Astrocyte (in vitro differentiated cells and primary cell): ENCODE measurements at regions not wholly inside any gene's neighbourhood (a gene's known extent, or its start where the extent isn't known, plus 50 kb on each side); places are given as distances from the start of the nearest gene placed in this dataset.

Experiments used
- DNase-seq: peaks from one replicate; pipeline ENCODE4 v3.0.0-alpha.2; 2010; ENCODE audit warnings: low read depth
- FAIRE-seq: peaks from 2 replicates; lab custom pipeline; 2011; peaks lifted over from hg19 to GRCh38; lab: Jason Lieb, UNC
- H2AFZ ChIP-seq: 2 replicates; pipeline ENCODE4 v1.6.0; 2012; ENCODE audit warnings: low read depth, low read length, inconsistent platforms
- H3K27ac ChIP-seq: 2 replicates; pipeline ENCODE4 v1.5.1; 2011; ENCODE audit warnings: low read depth, low read length, inconsistent platforms
- H3K27me3 ChIP-seq: 2 replicates; pipeline ENCODE4 v1.6.0; 2011; ENCODE audit warnings: low read length, inconsistent platforms; ENCODE audit not compliant: insufficient read depth
- H3K36me3 ChIP-seq: 2 replicates; pipeline ENCODE4 v1.5.1; 2011; ENCODE audit warnings: low read length, inconsistent platforms; ENCODE audit not compliant: insufficient read depth
- H3K4me1 ChIP-seq: 2 replicates; pipeline ENCODE4 v1.5.1; 2011; ENCODE audit warnings: low read length, inconsistent platforms; ENCODE audit not compliant: insufficient read depth
- H3K4me2 ChIP-seq: 2 replicates; pipeline ENCODE4 v1.6.0; 2012; ENCODE audit warnings: low read length, inconsistent platforms
- H3K4me3 ChIP-seq: 2 replicates; pipeline ENCODE4 v1.5.1; 2011; ENCODE audit warnings: low read depth, mild to moderate bottlenecking, low read length, inconsistent platforms; ENCODE audit not compliant: insufficient read depth
- H3K79me2 ChIP-seq: 2 replicates; pipeline ENCODE4 v1.6.0; 2012; ENCODE audit warnings: mild to moderate bottlenecking, low read length, inconsistent platforms; ENCODE audit not compliant: insufficient read depth
- H3K9ac ChIP-seq: 2 replicates; pipeline ENCODE4 v1.6.0; 2012; ENCODE audit warnings: mild to moderate bottlenecking, low read length, inconsistent platforms
- H3K9me3 ChIP-seq: 2 replicates; pipeline ENCODE4 v1.5.1; 2012; ENCODE audit warnings: low read depth, mild to moderate bottlenecking, low read length, inconsistent platforms; ENCODE audit not compliant: insufficient read depth
- H4K20me1 ChIP-seq: 2 replicates; pipeline ENCODE4 v1.6.0; 2012; ENCODE audit warnings: low read length, inconsistent platforms; ENCODE audit not compliant: insufficient read depth
- H3K27ac Mint-ChIP-seq: one replicate; pipeline ENCODE4 v1.8.0; 2021; ENCODE audit warnings: mild to moderate bottlenecking, mixed read lengths; ENCODE audit not compliant: unreplicated experiment
- H3K27me3 Mint-ChIP-seq: one replicate; pipeline ENCODE4 v1.8.0; 2021; ENCODE audit warnings: low read depth, mixed read lengths; ENCODE audit not compliant: unreplicated experiment
- H3K36me3 Mint-ChIP-seq: one replicate; pipeline ENCODE4 v1.8.0; 2021; ENCODE audit warnings: low read depth, mixed read lengths; ENCODE audit not compliant: unreplicated experiment
- H3K4me1 Mint-ChIP-seq: one replicate; pipeline ENCODE4 v1.8.0; 2021; ENCODE audit warnings: low read depth, mixed read lengths; ENCODE audit not compliant: unreplicated experiment
- H3K4me3 Mint-ChIP-seq: one replicate; pipeline ENCODE4 v1.8.0; 2021; ENCODE audit warnings: mild to moderate bottlenecking, moderate library complexity, mixed read lengths; ENCODE audit not compliant: unreplicated experiment
- H3K9me3 Mint-ChIP-seq: one replicate; pipeline ENCODE4 v1.8.0; 2021; ENCODE audit warnings: mild to moderate bottlenecking, mixed read lengths; ENCODE audit not compliant: unreplicated experiment
- CTCF ChIP-seq: IDR thresholded peaks from 2 replicates; pipeline ENCODE4 v1.5.1; 2011; ENCODE audit warnings: low read depth, mild to moderate bottlenecking, inconsistent platforms, low read length, moderate library complexity; ENCODE audit not compliant: insufficient read depth

GRCh38 chr10:118392761-118393160 is 50.6 kb upstream of the FAM204A start:
- H3K4me1 Mint-ChIP-seq = no peaks in the 10 kb centered on the region
- no peaks in the 10 kb centered on the region for H3K36me3 Mint-ChIP-seq
- H3K4me2 ChIP-seq = no peak overlapping the region
- H3K27me3 Mint-ChIP-seq = peaks cover 6% of the 10 kb centered on the region
- no peaks in the 10 kb centered on the region for H3K27me3 ChIP-seq
- H3K9ac ChIP-seq = no peak overlapping the region
- H3K4me1 ChIP-seq = no peaks in the 10 kb centered on the region
- no peaks in the 10 kb centered on the region for H3K9me3 ChIP-seq
- no peak overlapping the region for H2AFZ ChIP-seq
- TF ChIP-seq CTCF = no peak
- H3K36me3 ChIP-seq = no peaks in the 10 kb centered on the region
- H3K27ac ChIP-seq = no peak overlapping the region
- FAIRE-seq (no peak), DNase-seq (no peak)
- peaks cover 4% of the 10 kb centered on the region for H3K9me3 Mint-ChIP-seq
- H4K20me1 ChIP-seq = no peaks in the 10 kb centered on the region
- no peak overlapping the region for H3K4me3 Mint-ChIP-seq
- no peak overlapping the region for H3K4me3 ChIP-seq
- no peak overlapping the region for H3K27ac Mint-ChIP-seq
- H3K79me2 ChIP-seq = no peaks in the 10 kb centered on the region
